PC-9 (cell line): ENCODE measurements at regions not wholly inside any gene's neighbourhood (a gene's known extent, or its start where the extent isn't known, plus 50 kb on each side); places are given as distances from the start of the nearest gene placed in this dataset.
"Not testable (repeated sequence)": the region's sequence is repeated elsewhere in the genome, so short reads cannot be mapped to it uniquely, and the experiment has no call there.

Source experiments
- EZH2 ChIP-seq: fragments of 200-600 bp; sonication (generic); IDR thresholded peaks from 2 replicates; pipeline ENCODE4 v1.8.0; 2017; ENCODE audit warnings: antibody characterized with exemption, low read depth
- TF ChIP-seq, protein P1 (sequence below): fragments of 200-600 bp; sonication (generic); conservative IDR thresholded peaks from 2 replicates; pipeline ENCODE4 v1.6.1; 2017; ENCODE audit warnings: mixed run types, antibody characterized with exemption, mild to moderate bottlenecking, moderate library complexity

DNA sequence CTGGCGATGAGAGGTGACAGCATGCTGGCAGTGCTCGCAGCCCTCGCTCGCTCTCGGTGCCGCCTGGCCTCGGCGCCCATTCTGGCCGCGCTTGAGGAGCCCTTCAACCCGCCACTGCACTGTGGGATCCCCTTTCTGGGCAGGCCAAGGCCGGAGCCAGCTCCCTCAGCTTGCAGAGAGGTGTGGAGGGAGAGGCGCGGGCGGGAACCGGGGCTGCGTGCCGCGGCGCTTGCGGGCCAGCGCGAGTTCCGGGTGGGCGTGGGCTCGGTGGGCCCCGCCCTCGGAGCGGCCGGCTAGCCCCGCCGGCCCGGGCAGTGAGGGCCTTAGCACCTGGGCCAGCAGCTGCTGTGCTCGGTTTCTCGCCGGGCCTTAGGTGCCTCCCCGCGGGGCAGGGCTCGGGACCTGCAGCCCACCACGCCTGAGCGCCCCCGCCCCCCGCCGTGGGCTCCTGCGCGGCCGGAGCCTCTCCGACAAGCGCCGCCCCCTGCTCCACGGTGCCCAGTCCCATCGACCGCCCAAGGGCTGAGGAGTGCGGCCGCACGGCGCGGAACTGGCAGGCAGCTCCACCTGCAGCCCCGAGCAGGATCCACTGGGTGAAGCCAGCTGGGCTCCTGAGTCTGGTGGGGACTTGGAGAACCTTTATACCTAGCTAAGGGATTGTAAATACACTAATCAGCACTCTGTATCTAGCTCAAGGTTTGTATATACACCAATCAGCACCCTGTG lies 200.2 kb downstream of the MAP2K4 start:
- TF ChIP-seq, protein P1, sequence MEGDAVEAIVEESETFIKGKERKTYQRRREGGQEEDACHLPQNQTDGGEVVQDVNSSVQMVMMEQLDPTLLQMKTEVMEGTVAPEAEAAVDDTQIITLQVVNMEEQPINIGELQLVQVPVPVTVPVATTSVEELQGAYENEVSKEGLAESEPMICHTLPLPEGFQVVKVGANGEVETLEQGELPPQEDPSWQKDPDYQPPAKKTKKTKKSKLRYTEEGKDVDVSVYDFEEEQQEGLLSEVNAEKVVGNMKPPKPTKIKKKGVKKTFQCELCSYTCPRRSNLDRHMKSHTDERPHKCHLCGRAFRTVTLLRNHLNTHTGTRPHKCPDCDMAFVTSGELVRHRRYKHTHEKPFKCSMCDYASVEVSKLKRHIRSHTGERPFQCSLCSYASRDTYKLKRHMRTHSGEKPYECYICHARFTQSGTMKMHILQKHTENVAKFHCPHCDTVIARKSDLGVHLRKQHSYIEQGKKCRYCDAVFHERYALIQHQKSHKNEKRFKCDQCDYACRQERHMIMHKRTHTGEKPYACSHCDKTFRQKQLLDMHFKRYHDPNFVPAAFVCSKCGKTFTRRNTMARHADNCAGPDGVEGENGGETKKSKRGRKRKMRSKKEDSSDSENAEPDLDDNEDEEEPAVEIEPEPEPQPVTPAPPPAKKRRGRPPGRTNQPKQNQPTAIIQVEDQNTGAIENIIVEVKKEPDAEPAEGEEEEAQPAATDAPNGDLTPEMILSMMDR: not testable (repeated sequence)
- not testable (repeated sequence) for TF ChIP-seq EZH2
